Activated CD8-positive, alpha-beta memory T cell treated with anti-CD3 and anti-CD28 coated beads for 4 hours (primary cell): ENCODE measurements at regions not wholly inside any gene's neighbourhood (a gene's known extent, or its start where the extent isn't known, plus 50 kb on each side); places are given as distances from the start of the nearest gene placed in this dataset.

Source experiments
- DNase-seq, 2 donors: peaks; one replicate each; pipeline ENCODE4 v3.0.0-alpha.2; 2020; ENCODE audit warnings: low read depth in 2 of 2

DNA sequence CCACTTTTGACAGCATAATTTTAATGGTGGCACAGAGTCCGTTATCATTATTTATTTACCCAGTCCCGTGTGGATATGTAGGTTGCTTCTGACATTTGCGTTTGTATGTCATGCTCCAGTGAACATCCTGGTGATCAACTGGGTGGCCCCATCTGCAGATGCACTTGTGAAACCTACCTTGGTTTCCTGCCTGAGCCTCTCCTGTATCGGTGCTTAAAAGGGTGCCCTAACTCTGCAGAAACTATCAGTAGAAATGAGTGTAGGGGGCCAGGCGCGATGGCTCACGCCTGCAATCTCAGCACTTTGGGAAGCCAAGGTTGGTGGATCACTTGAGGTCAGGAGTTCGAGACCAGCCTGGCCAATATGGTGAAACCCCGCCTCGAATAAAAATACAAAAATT lies 92.1 kb upstream of the IER5L start:
- peak in 1 of 2 donors; percentile 3 for DNase-seq

DNA sequence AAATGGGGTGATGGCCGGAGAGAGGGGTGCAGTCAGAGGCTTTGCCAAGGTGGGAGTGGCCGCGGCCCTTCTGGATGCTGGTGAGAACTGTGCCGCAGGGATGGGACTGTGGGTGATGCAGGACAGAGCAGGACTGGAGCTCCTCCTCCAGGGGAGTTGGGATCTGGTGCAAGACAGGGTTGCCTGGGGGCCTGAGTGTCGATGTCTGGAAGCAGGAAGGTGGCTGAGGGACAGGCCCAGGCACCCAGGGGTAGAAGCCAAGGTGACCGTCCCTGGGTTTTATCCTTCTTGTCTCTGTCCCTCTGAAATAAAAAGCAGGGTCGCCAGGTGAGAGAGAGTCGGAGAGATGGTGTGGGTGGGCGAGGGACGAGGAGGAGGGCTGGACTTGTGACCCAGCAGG lies 89.1 kb upstream of the IER5L start:
- no peak for DNase-seq

DNA sequence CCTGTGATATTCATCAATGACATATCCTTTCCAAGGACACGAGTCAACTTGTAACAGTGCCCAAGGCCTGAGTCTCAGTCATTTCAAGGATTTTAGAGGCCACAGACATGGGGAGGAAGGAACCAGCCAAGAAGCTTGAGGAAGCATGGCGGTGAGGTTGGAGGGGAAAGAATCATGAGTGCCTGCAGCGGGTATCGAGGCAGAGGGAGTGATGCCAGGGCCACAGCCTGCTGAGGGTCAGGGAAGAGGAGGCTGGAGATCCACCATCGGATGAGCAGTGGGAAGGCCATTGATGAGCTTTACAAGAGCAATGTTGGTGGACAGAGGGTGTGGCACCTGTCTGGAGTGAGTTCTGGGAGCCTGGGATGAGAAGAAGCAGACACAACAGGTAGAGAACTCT lies 88.5 kb upstream of the IER5L start:
- no peak for DNase-seq

DNA sequence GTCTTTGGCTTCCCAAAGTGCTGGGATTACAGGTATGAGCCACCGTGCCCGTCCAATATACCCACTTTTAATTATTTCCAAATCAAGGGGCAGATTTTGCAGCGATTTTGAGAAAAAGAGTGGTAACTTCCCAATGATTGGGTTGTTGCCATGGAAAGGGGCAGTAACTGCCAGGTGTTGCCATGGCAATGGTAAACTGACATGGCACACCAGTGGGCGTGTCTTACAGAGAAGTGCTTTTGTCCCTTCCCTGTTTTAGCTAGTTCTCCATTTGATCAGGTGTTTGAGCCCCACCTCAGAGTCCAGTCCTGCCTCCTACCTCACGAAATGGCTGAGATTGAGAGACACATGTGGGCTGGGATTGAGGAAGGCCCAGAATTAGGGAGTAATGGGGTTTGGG lies 86.3 kb upstream of the IER5L start:
- DNase-seq, result no peak

DNA sequence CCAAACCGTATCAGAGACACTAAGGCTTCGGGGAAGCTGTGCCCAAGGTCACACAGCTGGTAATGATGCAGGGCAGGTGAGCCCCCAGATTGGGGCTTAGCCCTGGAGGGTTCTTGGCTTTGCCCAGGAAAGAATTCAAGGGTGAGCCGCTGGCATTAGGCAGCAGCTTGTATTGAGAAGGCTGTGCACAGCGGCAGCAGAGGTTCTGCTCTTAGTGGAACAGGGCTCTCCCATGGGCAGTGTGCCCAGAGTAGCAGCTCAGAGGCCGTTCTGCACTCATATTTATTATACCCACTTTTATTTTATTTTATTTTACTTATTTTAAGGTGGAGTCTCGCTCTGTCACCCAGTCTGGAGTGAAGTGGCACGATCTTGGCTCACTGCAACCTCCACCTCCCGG lies 85.8 kb upstream of the IER5L start:
- DNase-seq, result no peak

DNA sequence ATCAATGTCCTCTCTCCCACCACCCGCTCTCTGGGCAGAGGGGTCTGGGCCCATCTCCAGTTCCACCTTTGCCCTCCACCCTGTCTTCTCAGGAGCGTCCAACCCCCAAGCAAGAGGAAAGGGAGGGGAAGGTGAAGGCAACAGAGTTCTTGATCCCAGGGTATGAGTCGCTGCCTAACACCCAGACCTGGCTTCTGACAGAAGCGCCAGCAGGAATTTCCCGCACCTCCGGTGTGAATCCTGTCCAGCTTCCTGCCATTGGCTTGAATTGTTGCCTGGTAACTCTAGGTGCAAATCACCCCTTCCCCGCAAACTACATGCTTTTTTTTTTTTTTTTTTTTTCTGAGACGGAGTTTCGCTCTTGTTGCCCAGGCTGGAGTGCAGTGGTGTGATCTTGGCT lies 84.2 kb upstream of the IER5L start:
- no peak for DNase-seq

DNA sequence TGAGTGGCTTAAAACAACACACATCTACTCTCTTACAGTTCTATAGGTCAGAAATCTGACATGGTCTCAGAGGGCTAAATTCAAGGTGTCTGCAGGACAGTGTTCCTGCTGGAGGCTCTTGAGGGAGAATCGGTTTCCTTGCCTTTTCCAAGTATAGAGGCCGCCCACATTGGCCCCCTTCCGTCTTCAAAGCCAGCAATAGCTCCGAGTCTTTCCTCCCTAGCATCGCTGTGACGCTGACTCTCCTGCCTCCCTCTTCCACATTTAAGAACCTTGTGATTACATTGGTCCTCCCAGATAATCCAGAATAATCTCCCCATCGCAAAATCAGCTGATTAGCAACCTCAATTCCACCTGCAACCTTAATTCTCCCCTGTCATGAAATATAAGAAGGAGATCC lies 81.3 kb upstream of the IER5L start:
- no peak for DNase-seq

DNA sequence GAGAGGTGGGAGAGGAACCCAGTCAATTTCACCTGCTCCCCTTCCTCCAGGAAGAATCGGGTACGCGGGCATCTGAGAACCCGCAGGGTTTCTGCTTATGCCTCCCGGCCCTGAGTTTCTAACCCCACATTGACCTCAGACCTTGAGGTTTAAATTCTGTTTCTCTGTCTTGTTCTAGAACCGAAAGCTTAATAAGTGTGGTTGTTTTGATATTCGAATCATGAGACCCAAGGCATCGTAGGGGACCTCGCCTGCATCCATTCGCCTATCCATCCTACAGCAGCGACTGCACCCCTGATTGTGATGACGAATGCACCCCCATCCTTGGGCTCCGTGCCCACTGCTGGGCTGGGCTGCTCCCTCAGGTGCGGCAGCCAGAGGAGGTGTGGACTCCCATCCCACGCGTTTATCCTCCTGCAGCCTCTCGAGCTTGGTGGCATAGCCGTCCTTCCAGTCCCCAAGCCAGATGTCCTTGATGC lies 80.8 kb upstream of the IER5L start:
- DNase-seq, result no peak

DNA sequence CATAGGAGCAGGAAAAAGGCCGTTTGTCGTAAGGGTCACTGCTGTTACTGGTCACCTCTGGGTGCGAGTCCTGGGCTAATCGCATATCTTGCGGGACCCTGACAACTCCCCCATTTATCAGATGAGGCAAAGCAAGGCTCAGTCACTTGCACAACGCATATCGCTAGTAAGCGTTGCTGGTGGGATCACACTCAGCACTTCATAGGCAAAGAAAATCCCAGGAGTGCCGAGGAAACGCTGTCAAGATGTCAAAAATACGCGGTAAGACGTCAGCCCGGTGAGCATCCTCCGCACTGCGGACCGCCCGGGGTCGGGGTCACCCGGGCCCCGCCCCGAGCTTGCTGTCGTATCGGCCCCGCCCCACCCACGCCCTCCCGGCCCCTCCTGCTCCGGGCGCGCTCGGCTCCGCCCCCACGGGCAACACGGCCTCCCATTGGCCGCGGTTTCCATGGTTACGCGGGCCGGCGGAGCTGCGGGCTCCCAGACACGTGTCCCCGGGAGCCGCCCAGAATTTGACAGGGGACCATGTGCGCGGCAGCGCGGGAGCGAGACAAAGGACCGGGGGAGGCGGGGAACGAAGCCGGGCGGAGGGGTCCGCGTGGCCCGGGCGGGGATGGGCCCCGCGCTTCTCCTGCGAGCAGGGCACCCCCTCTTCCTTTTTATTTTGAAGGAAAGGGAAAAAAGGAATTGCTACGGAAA lies 80.2 kb upstream of the IER5L start:
- DNase-seq, result peak; percentile 79 to 86

DNA sequence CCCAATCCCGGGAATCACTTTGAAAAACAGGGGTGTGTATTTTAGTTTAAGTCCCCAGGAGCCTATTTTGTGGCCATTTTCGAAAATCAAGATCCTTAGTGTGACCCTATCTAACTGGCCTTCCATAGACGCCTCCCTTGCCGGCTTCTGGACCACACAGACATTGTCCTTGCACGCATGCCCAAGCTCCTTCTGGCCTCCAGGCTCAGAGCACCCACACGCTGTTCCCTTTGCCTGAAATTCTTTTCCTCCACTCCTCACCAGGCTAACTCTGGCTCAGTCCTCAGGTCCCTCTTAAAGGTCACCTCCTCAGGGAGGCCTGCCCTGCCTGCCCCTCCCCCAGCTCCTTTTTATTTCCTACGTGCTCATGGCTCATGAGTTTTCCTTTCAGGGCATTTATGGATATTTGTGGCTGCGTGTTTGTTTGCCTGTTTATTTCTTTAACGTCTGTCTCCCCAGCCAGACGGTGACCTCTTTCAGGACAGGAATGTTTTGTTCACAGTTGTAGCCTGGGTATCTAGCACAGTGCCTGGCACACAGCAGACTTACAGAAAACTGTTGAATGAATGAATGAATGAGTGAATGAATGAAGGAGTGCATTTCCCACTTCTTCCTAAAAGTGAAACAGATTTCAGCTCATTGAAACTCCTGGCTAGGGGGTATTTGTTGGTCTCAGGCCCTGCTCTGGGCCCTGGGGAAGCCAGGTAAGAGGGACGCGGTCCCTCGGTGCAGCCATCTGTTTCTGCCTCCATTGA lies 79.1 kb upstream of the IER5L start:
- no peak for DNase-seq

DNA sequence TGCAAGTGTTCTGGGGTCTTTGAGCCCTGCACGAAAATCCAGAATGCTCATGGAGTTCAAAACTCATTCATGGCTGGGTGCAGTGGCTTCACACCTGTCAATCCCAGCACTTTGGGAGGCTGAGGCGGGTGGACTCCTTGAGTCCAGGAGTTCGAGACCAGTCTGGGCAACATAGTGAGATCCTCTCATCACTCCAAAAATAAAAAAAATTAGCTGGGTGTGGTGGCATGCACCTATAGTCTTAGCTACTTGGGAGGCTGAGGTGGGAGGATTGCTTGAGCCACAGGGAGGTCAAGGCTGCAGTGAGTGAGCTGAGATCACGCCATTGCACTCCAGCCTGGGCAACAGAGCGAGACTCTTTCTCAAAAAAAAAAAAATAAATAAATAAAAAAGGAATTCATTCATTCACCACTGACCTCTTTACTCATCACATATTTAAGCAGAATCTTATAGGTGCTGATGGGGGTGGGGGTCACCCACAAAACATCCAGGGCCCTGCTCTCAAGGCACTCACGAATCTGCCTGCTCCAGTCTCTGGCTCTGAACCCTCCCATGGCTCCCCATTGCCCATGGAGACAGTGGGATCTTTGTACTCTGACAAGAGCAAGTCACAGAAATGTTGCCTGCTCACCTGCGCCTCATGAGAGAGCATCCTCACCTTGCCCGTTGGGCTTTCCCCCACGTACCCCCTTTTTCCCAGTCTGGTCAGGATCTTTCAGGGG lies 76.7 kb upstream of the IER5L start:
- DNase-seq, result no peak

DNA sequence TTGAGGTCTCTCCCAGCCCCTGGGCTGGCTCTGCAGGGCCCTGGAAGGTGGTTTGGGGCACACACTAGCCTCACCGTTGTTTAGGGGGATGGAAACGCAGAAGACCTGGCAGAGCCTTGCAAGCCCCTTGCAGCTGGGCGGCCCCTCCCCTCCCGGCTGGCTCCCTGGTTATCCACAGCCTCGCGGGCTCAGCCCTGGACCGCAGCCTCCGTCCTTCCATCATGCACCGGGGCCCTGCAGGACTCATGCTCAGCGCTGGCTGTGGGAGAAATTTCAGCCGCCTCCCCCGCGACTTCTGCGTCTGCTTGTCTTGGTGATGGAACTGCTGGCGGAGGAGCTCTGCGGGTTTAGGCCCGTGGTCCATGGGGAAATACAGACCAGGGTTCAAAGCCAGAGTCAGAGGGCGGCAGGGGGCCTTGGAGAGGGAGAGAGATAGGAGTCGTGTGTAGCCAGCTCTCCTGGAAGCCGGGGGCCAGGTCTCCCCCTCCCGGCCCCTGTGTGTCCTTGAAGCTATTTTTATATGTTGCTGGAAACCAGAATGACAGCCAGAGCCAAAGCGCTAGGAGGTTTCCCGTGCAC lies 75.8 kb upstream of the IER5L start:
- DNase-seq, result no peak

DNA sequence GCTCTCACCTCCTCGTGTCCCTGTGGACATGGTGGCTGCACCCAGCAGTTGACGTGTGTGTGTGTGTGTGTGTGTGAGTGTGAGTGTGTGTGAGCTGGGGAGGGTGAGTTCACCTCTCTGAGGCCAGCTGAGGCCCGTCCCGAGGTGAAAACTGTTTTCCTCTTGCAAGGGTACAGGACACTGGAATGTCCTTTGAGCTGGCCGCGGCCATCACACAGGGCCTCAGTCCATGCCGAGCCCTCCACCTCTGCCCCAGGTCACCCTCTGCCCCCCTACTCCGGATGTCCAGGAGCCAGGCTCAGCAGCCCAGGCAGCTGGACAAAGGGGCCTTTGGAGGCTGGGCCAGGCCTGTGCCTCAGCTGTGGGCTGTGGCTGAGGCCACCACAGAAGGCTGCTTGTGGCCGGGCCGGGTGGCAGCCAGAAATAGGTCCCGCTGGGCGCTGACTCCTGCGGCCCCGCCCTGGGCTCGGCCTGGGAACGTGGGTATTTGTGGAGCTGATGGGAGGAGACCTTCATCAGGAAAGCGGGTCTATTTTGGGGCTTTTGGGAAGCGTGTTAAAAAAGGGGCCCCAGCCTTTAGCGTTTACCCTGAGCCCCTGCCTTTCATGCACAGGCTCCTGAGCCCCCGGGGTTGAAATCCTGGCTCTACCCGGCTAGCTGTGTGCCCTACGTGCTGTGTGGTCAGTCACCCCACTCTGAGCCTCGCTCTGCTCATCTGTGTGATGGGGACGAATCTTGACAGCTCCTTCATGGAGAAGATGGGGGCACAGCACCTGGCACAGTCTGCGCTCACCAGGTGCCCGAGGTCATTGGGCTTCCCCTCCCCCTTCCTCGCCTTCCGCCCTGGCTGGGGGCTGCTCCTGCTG lies 75.1 kb upstream of the IER5L start:
- DNase-seq, result no peak

DNA sequence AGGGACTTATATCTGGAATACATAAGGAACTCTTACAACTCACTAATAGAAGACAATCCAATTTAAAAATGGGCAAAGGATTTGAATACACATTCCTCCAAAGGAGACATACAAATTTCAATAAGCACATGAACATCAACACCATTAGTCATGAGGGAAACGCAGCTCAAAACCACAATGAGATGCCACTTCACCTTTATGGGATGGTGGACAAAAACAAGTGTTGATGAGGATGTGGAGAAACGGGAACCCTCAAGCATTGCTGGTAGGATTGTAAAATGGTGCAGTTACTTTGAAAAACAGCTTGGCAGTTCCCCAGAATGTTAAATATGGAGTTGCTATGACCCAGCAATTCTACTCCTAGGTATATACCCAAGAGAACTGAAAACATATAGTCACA lies 72.7 kb upstream of the IER5L start:
- DNase-seq, result no peak

DNA sequence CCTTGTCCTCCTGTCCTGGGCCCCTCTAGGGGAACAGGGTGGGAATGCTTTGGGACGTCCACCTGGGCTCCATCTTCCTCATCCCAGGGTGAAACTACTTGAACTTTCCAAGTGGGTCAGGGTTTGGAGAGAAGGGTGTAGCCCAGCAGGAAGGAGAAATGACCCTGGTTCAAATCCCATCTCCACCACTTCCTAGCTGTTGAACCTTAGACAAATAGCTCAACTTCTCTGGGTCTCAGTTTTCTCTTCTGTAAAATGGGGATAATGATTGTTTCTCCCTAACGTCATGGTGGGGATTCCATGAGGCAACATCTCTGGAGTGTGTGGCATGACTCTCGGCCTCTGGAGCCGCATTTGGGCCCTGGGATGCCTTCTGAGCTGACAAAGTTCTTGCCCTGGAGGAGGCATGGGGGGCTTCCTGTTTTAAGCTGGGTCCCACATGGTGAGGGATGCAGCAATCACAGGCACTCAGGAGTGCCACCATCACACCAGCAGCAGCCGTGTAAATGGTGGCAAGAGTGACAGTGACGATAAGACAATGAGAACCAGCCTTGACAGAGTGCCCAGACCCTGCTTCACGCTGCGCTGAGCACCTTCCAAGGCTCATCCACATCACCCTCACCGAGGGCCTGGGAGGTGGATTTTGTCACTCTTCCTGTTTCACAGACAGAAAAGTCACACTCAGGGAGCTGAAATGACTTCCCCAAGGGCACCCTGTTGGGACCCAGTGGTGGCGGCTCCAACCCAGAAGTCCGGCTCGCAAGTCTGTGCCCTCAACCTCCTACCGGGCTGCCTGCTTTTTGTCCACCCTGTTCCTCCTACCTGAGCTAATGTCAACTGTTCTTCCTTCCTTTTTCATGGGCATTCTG lies 69.5 kb upstream of the IER5L start:
- DNase-seq, result no peak

DNA sequence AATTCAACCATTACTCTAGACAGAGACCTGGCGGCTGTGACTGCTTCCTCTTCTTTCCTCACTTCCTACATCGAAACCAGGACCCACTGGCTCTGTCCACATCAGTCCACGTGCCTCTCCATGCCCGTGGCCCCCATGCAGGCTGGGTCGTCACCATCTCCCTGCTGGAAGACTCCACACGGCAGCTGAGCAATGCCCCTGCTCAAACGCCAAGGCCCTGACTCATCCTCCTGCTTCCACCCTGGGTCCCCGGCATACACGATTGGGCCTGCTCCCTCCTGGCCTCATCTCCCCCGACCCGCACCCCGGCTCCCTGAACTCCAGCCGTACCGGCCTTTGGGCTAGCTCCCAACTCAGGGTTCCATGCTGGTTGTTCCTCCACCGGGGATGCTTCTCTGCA lies 67.2 kb upstream of the IER5L start:
- no peak for DNase-seq

DNA sequence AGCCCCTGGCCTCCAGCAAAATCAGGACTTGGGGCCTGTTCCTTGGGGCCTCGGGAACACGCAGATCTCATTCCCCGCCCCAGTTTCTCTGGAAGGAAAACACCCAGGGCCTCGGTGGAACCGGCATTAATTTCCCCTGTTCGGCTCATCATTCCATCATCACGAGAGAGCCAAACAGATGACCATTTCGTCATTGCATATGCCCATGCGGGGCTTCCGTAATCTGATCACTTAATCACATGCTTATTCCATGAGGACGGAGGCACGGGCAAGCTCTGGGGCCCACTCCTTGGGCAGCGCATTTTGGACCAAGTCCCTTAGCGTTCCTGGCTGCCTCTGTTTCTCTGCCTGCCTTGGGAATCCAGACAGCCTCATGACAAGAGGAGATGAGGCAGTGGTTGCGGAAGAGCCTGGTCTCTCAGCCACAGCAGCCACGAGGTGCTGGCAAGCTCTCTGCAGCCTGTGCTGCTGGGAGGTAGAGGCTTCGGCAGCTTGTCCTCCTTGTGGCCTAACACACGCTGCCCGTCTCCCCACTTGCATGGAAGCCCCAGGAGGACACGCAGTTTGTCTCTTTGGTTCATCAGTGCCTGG lies 65.0 kb upstream of the IER5L start:
- DNase-seq, result no peak

DNA sequence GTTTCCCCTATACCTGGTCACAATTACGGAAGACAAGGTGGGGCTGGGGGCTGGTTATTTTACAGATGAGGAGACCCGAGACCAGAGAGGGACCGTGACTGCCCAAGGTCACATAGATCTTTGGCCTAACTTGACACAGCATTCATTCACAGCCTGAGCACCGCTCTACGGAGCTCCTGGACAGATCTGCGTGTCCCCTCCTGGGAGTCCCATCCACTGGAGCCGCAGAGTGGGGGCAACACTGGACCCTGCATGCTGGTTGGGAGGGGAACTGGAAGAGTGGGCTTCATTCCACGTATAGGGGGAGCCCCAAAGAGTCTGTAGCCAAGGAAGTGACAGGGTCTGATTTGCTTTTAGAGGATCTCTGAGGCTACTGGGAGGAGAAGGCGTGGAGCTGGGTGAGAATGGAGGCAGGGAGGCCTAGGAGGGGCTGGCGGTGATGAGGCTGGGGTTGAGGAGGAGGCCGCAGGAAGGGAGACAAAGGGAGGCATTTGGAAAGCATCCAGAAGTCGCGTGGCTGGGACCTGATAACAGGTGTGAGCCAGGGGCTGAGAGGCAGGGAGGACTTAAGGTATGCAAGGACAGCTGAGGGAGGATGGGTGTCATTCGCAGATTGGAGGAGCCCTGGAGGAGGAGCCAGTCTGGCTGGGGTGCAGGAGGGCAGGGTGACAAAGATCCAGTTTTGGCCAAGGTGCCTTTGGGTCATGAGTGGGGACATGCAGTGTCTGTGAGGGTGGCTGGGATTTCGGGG lies 64.3 kb upstream of the IER5L start:
- DNase-seq, result no peak

DNA sequence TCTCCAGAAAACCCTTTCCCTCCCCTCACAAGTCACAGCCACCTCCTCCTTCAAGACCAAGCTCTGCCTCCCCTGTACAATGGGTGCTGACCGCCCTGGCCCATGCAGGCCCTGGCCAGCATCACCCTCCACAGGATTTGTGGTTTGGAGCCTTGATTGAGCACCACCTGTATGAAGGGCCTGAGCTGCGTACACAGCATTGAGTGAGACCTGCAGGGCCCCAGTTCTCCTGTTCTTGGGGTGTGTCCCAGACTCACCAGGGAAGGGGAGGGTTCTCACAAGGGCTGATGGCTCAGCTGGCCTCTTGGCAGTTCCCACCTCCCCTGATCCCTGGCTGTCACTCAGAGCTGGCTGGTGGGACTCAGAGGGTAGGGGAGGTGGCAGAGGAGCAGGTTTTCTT lies 63.7 kb upstream of the IER5L start:
- DNase-seq, result no peak
